WTC11 (cell line): ENCODE measurements at regions not wholly inside any gene's neighbourhood (a gene's known extent, or its start where the extent isn't known, plus 50 kb on each side); places are given as distances from the start of the nearest gene placed in this dataset.

Experiments
- ATAC-seq: fragments of 200-7000 bp; cut with Tn5 transposase; 2 replicates; pipeline ENCODE4 v1.10.0; 2021; ENCODE audit warnings: mild to moderate bottlenecking, moderate library complexity
- CTCF ChIA-PET: fragments of 300-600 bp; sonication (Branson Sonifier 250); formaldehyde crosslinking; loops from one replicate; lab custom pipeline; 2021; ENCODE audit warnings: antibody characterized with exemption; lab: Charles Lee
- POLR2A ChIA-PET: fragments of 350-600 bp; sonication (Branson Sonifier 250); formaldehyde crosslinking; loops from one replicate; lab custom pipeline; 2021; ENCODE audit warnings: antibody characterized with exemption; lab: Charles Lee
- DNase-seq: peaks from one replicate; pipeline ENCODE4 v3.0.0; 2021; ENCODE audit warnings: low spot score
- H3K27ac Mint-ChIP-seq: 2 replicates; pipeline ENCODE4 v1.8.0; 2021; ENCODE audit warnings: mixed read lengths
- H3K27me3 Mint-ChIP-seq: 2 replicates; pipeline ENCODE4 v1.8.0; 2021; ENCODE audit warnings: low read depth, mild to moderate bottlenecking, moderate library complexity, mixed read lengths
- H3K36me3 Mint-ChIP-seq: 2 replicates; pipeline ENCODE4 v1.8.0; 2021; ENCODE audit warnings: mixed read lengths
- H3K4me1 Mint-ChIP-seq: 2 replicates; pipeline ENCODE4 v1.8.0; 2022; ENCODE audit warnings: mixed read lengths
- H3K4me3 Mint-ChIP-seq: 2 replicates; pipeline ENCODE4 v1.8.0; 2021; ENCODE audit warnings: mild to moderate bottlenecking, moderate library complexity, mixed read lengths
- H3K9me3 Mint-ChIP-seq: 2 replicates; pipeline ENCODE4 v1.8.0; 2021; ENCODE audit warnings: mixed read lengths
- ATF1 ChIP-seq: sonication (generic); formaldehyde crosslinking; IDR thresholded peaks from 2 replicates; pipeline ENCODE4 v1.8.1; 2023; ENCODE audit warnings: mild to moderate bottlenecking, moderate library complexity, missing genetic modification reagents
- CREM ChIP-seq: sonication (generic); formaldehyde crosslinking; IDR thresholded peaks from 2 replicates; pipeline ENCODE4 v1.8.1; 2022; ENCODE audit warnings: mild to moderate bottlenecking, missing genetic modification reagents, moderate library complexity
- FOXJ3 ChIP-seq: sonication (generic); formaldehyde crosslinking; IDR thresholded peaks from 2 replicates; pipeline ENCODE4 v1.9.0; 2021; ENCODE audit warnings: missing genetic modification reagents, mild to moderate bottlenecking, borderline replicate concordance
- IRF2 ChIP-seq: sonication (generic); formaldehyde crosslinking; IDR thresholded peaks from 2 replicates; pipeline ENCODE4 v1.8.0; 2022; ENCODE audit warnings: low read depth, missing genetic modification reagents, borderline replicate concordance
- KAT7 ChIP-seq: sonication (generic); formaldehyde crosslinking; IDR thresholded peaks from 2 replicates; pipeline ENCODE4 v1.8.1; 2023; ENCODE audit warnings: missing genetic modification reagents, mild to moderate bottlenecking, borderline replicate concordance
- NFYB ChIP-seq: sonication (generic); formaldehyde crosslinking; conservative IDR thresholded peaks from 2 replicates; pipeline ENCODE4 v1.8.0; 2022; ENCODE audit warnings: low read depth, missing genetic modification reagents
- SMAD3 ChIP-seq: sonication (generic); formaldehyde crosslinking; IDR thresholded peaks from 2 replicates; pipeline ENCODE4 v1.8.0; 2022; ENCODE audit warnings: missing genetic modification reagents, mild to moderate bottlenecking, borderline replicate concordance
- SP1 ChIP-seq: sonication (generic); formaldehyde crosslinking; conservative IDR thresholded peaks from 2 replicates; pipeline ENCODE4 v1.8.1; 2022; ENCODE audit warnings: missing genetic modification reagents
- ZNF121 ChIP-seq: sonication (generic); formaldehyde crosslinking; IDR thresholded peaks from 2 replicates; pipeline ENCODE4 v1.8.0; 2023; ENCODE audit warnings: missing genetic modification reagents
- ZNF263 ChIP-seq: sonication (generic); formaldehyde crosslinking; IDR thresholded peaks from 2 replicates; pipeline ENCODE4 v1.8.1; 2022; ENCODE audit warnings: low read depth, mild to moderate bottlenecking, moderate library complexity, missing genetic modification reagents
- ZNF317 ChIP-seq: sonication (generic); formaldehyde crosslinking; IDR thresholded peaks from 2 replicates; pipeline ENCODE4 v1.8.1; 2023; ENCODE audit warnings: low read depth, mild to moderate bottlenecking, moderate library complexity, missing genetic modification reagents, borderline replicate concordance
- ZNF423 ChIP-seq: fragments of 250-450 bp; sonication (Bioruptor Pico); IDR thresholded peaks from 2 replicates; pipeline ENCODE4 v2.1.2; 2022; ENCODE audit warnings: mild to moderate bottlenecking, moderate library complexity
- ZNF671 ChIP-seq: fragments of 250-450 bp; sonication (Bioruptor Pico); IDR thresholded peaks from 2 replicates; pipeline ENCODE4 v1.8.0; 2021; ENCODE audit warnings: mild to moderate bottlenecking
- TF ChIP-seq, protein P1 (sequence below): sonication (generic); formaldehyde crosslinking; IDR thresholded peaks from 2 replicates; pipeline ENCODE4 v1.8.0; 2023; ENCODE audit warnings: mild to moderate bottlenecking, missing genetic modification reagents
- TF ChIP-seq, protein P2 (sequence below): sonication (generic); formaldehyde crosslinking; conservative IDR thresholded peaks from 2 replicates; pipeline ENCODE4 v1.8.1; 2023; ENCODE audit warnings: mild to moderate bottlenecking, low read depth, missing genetic modification reagents, moderate library complexity
- TF ChIP-seq, protein P3 (sequence below): sonication (generic); formaldehyde crosslinking; IDR thresholded peaks from 2 replicates; pipeline ENCODE4 v1.8.0; 2022; ENCODE audit warnings: mild to moderate bottlenecking, missing genetic modification reagents
- TF ChIP-seq, protein P4 (sequence below): sonication (generic); formaldehyde crosslinking; IDR thresholded peaks from 2 replicates; pipeline ENCODE4 v1.8.1; 2022; ENCODE audit warnings: low read depth, missing genetic modification reagents, borderline replicate concordance
- TF ChIP-seq, protein P5 (sequence below): sonication (generic); formaldehyde crosslinking; IDR thresholded peaks from 2 replicates; pipeline ENCODE4 v1.8.0; 2023; ENCODE audit warnings: missing genetic modification reagents
- TF ChIP-seq, protein P6 (sequence below): sonication (generic); formaldehyde crosslinking; IDR thresholded peaks from 2 replicates; pipeline ENCODE4 v1.8.1; 2023; ENCODE audit warnings: mild to moderate bottlenecking, missing genetic modification reagents, borderline replicate concordance
- TF ChIP-seq, protein P7 (sequence below): sonication (generic); formaldehyde crosslinking; IDR thresholded peaks from 2 replicates; pipeline ENCODE4 v1.8.1; 2022; ENCODE audit warnings: missing genetic modification reagents, borderline replicate concordance

DNA sequence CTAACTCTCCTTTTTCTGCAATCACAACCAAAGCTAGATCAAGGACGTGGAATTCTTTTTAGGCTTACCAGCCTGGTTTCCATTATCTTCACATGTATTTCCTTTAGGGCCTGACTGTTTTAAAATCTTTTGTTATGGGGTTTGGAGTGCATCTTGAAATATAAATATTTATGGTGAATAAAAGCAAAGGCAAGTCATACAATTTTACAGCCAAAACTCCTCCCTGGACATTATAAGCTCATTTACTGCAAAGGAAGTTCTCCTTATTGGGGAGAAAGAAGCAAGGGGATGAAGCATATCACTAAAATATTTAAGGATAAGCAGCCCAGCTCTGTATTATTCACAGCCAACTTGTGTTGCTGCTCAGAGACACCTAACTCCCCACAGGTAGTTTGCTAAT, 132.2 kb upstream of the TARS1 start:
- Mint-ChIP-seq H3K4me1 (no peaks in the 10 kb centered on the region), H3K4me3 (no peak overlapping the region), H3K27ac (no peak overlapping the region), H3K27me3 (peaks cover 5% of the 10 kb centered on the region), H3K9me3 (peaks cover 18% of the 10 kb centered on the region), H3K36me3 (no peaks in the 10 kb centered on the region)
- ChIA-PET CTCF (no interaction called here), POLR2A (no interaction called here)
- ATAC-seq (no peak), DNase-seq (no peak)
- TF ChIP-seq ZNF121, result no peak
- TF ChIP-seq, protein P1, sequence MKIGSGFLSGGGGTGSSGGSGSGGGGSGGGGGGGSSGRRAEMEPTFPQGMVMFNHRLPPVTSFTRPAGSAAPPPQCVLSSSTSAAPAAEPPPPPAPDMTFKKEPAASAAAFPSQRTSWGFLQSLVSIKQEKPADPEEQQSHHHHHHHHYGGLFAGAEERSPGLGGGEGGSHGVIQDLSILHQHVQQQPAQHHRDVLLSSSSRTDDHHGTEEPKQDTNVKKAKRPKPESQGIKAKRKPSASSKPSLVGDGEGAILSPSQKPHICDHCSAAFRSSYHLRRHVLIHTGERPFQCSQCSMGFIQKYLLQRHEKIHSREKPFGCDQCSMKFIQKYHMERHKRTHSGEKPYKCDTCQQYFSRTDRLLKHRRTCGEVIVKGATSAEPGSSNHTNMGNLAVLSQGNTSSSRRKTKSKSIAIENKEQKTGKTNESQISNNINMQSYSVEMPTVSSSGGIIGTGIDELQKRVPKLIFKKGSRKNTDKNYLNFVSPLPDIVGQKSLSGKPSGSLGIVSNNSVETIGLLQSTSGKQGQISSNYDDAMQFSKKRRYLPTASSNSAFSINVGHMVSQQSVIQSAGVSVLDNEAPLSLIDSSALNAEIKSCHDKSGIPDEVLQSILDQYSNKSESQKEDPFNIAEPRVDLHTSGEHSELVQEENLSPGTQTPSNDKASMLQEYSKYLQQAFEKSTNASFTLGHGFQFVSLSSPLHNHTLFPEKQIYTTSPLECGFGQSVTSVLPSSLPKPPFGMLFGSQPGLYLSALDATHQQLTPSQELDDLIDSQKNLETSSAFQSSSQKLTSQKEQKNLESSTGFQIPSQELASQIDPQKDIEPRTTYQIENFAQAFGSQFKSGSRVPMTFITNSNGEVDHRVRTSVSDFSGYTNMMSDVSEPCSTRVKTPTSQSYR (CRISPR knock-in tag), result no peak

DNA sequence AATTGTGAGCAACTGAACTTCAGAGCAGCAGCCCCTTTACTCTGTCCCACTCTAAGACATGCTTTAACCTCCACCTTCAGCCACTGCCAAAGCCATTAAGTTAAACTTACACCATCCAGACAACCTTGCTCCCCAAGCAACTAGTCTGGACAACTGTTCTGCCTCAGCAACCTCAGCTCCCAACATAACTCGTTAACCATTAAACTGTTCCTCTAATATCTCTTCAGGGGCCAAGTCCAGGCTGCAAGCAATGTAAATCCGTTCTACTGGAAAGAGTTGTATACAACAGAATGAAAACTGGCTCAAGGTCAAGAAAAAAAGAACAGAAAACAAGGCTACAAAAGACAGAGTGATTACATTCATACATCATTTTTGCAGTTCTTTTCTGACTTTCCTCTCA, 131.7 kb upstream of the TARS1 start:
- H3K4me3 Mint-ChIP-seq, result no peak overlapping the region
- H3K27ac Mint-ChIP-seq, result no peak overlapping the region
- peaks cover 22% of the 10 kb centered on the region for H3K9me3 Mint-ChIP-seq
- no peaks in the 10 kb centered on the region for H3K36me3 Mint-ChIP-seq
- peaks cover 5% of the 10 kb centered on the region for H3K27me3 Mint-ChIP-seq
- no peak for ATAC-seq
- H3K4me1 Mint-ChIP-seq, result no peaks in the 10 kb centered on the region
- DNase-seq, result no peak
- POLR2A ChIA-PET, result no interaction called here
- CTCF ChIA-PET, result interaction anchor here (1.3 kb wide), 1 partner anchor 8 kb away, joined by 3 read pairs; no protein-coding TSS in a partner anchor
- TF ChIP-seq ZNF263 (CRISPR knock-in tag) (no peak), ZNF423 (CRISPR knock-in tag) (no peak), ZNF317 (no peak), NFYB (no peak), SMAD3 (CRISPR knock-in tag) (no peak), IRF2 (CRISPR knock-in tag) (no peak), KAT7 (no peak), SP1 (CRISPR knock-in tag) (no peak), FOXJ3 (CRISPR knock-in tag) (no peak), CREM (CRISPR knock-in tag) (no peak), ZNF671 (CRISPR knock-in tag) (no peak), ATF1 (CRISPR knock-in tag) (no peak)
- TF ChIP-seq, protein P2, sequence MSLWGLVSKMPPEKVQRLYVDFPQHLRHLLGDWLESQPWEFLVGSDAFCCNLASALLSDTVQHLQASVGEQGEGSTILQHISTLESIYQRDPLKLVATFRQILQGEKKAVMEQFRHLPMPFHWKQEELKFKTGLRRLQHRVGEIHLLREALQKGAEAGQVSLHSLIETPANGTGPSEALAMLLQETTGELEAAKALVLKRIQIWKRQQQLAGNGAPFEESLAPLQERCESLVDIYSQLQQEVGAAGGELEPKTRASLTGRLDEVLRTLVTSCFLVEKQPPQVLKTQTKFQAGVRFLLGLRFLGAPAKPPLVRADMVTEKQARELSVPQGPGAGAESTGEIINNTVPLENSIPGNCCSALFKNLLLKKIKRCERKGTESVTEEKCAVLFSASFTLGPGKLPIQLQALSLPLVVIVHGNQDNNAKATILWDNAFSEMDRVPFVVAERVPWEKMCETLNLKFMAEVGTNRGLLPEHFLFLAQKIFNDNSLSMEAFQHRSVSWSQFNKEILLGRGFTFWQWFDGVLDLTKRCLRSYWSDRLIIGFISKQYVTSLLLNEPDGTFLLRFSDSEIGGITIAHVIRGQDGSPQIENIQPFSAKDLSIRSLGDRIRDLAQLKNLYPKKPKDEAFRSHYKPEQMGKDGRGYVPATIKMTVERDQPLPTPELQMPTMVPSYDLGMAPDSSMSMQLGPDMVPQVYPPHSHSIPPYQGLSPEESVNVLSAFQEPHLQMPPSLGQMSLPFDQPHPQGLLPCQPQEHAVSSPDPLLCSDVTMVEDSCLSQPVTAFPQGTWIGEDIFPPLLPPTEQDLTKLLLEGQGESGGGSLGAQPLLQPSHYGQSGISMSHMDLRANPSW (CRISPR knock-in tag), result no peak
- TF ChIP-seq, protein P3, sequence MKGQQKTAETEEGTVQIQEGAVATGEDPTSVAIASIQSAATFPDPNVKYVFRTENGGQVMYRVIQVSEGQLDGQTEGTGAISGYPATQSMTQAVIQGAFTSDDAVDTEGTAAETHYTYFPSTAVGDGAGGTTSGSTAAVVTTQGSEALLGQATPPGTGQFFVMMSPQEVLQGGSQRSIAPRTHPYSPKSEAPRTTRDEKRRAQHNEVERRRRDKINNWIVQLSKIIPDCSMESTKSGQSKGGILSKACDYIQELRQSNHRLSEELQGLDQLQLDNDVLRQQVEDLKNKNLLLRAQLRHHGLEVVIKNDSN (CRISPR knock-in tag), result no peak
- TF ChIP-seq, protein P4, sequence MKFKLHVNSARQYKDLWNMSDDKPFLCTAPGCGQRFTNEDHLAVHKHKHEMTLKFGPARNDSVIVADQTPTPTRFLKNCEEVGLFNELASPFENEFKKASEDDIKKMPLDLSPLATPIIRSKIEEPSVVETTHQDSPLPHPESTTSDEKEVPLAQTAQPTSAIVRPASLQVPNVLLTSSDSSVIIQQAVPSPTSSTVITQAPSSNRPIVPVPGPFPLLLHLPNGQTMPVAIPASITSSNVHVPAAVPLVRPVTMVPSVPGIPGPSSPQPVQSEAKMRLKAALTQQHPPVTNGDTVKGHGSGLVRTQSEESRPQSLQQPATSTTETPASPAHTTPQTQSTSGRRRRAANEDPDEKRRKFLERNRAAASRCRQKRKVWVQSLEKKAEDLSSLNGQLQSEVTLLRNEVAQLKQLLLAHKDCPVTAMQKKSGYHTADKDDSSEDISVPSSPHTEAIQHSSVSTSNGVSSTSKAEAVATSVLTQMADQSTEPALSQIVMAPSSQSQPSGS (CRISPR knock-in tag), result no peak
- TF ChIP-seq, protein P5, sequence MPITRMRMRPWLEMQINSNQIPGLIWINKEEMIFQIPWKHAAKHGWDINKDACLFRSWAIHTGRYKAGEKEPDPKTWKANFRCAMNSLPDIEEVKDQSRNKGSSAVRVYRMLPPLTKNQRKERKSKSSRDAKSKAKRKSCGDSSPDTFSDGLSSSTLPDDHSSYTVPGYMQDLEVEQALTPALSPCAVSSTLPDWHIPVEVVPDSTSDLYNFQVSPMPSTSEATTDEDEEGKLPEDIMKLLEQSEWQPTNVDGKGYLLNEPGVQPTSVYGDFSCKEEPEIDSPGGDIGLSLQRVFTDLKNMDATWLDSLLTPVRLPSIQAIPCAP, result no peak
- TF ChIP-seq, protein P6, sequence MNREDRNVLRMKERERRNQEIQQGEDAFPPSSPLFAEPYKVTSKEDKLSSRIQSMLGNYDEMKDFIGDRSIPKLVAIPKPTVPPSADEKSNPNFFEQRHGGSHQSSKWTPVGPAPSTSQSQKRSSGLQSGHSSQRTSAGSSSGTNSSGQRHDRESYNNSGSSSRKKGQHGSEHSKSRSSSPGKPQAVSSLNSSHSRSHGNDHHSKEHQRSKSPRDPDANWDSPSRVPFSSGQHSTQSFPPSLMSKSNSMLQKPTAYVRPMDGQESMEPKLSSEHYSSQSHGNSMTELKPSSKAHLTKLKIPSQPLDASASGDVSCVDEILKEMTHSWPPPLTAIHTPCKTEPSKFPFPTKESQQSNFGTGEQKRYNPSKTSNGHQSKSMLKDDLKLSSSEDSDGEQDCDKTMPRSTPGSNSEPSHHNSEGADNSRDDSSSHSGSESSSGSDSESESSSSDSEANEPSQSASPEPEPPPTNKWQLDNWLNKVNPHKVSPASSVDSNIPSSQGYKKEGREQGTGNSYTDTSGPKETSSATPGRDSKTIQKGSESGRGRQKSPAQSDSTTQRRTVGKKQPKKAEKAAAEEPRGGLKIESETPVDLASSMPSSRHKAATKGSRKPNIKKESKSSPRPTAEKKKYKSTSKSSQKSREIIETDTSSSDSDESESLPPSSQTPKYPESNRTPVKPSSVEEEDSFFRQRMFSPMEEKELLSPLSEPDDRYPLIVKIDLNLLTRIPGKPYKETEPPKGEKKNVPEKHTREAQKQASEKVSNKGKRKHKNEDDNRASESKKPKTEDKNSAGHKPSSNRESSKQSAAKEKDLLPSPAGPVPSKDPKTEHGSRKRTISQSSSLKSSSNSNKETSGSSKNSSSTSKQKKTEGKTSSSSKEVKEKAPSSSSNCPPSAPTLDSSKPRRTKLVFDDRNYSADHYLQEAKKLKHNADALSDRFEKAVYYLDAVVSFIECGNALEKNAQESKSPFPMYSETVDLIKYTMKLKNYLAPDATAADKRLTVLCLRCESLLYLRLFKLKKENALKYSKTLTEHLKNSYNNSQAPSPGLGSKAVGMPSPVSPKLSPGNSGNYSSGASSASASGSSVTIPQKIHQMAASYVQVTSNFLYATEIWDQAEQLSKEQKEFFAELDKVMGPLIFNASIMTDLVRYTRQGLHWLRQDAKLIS, result no peak
- TF ChIP-seq, protein P7, sequence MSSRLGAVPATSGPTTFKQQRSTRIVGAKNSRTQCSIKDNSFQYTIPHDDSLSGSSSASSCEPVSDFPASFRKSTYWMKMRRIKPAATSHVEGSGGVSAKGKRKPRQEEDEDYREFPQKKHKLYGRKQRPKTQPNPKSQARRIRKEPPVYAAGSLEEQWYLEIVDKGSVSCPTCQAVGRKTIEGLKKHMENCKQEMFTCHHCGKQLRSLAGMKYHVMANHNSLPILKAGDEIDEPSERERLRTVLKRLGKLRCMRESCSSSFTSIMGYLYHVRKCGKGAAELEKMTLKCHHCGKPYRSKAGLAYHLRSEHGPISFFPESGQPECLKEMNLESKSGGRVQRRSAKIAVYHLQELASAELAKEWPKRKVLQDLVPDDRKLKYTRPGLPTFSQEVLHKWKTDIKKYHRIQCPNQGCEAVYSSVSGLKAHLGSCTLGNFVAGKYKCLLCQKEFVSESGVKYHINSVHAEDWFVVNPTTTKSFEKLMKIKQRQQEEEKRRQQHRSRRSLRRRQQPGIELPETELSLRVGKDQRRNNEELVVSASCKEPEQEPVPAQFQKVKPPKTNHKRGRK (CRISPR knock-in tag), result no peak
